ENCODE measurements at regions not wholly inside any gene's neighbourhood (a gene's known extent, or its start where the extent isn't known, plus 50 kb on each side); places are given as distances from the start of the nearest gene placed in this dataset.

GRCh38 chr1:78319603-78320002 lies 171.2 kb upstream of the PTGFR start (continued):
- no peak for TF ChIP-seq REST (IDR thresholded peaks at IDR 0.05; ENCODE audit: low read depth)
- TF ChIP-seq SP1 (IDR thresholded peaks at IDR 0.05; ENCODE audit: low read depth) = no peak
- no peak for TF ChIP-seq MAX (IDR thresholded peaks at IDR 0.05)
- TF ChIP-seq RAD21 (IDR thresholded peaks at IDR 0.05; ENCODE audit: low read depth) = no peak

- no peak overlapping the region for H3K4me2 ChIP-seq (ENCODE audit: low read length)
- H3K27ac ChIP-seq (ENCODE audit: low read depth, low read length) = no peak overlapping the region
- RAD21 ChIA-PET (ENCODE audit: low non-redundant PET in 1 of 2, low total read pairs in 2 of 2, uncharacterized antibody in 2 of 2, unreplicated experiment in 2 of 2) = no interaction called here
- no peak overlapping the region for H3K4me3 ChIP-seq (replicated peaks in 1 of 2; ENCODE audit: low read depth in 1 of 2, low read length in 2 of 2)
- no peaks in the 10 kb centered on the region for H4K20me1 ChIP-seq (ENCODE audit: insufficient read depth)
- intact Hi-C loops (cut with micrococcal nuclease) = no loop called here
- H2AFZ ChIP-seq (ENCODE audit: low read depth, low read length, poor library complexity, severe bottlenecking) = no peak overlapping the region
- no peaks in the 10 kb centered on the region for H3K9me2 ChIP-seq (ENCODE audit: insufficient read depth)
- no peaks in the 10 kb centered on the region for H3K36me3 ChIP-seq (ENCODE audit: control insufficient read depth in 1 of 2, insufficient read depth in 2 of 2, low read length in 2 of 2)
- no peak for DNase-seq (ENCODE audit: low read depth, low spot score)
- ATAC-seq = no peak
- H3K9me3 ChIP-seq (ENCODE audit: control insufficient read depth in 1 of 2, insufficient read depth in 1 of 2, low read depth in 1 of 2, low read length in 2 of 2) = no peaks in the 10 kb centered on the region
- no peak overlapping the region for H3K9ac ChIP-seq (ENCODE audit: low read length)
- CTCF ChIA-PET = interaction anchor here (1.2 kb wide), 1 partner anchor 11 kb away, joined by 5 read pairs; no protein-coding TSS in a partner anchor
- no TSS peak for BruUV-seq (replicated peaks)
- H3K79me2 ChIP-seq (ENCODE audit: insufficient read depth, low read length) = no peaks in the 10 kb centered on the region
- H3K27me3 ChIP-seq (ENCODE audit: insufficient read depth, low read length) = no peaks in the 10 kb centered on the region
- H3K4me1 ChIP-seq (ENCODE audit: control insufficient read depth in 1 of 2, insufficient read depth in 2 of 2, low read length in 2 of 2) = no peaks in the 10 kb centered on the region
- POLR2A ChIA-PET = no interaction called here
- no peak for TF ChIP-seq EZH2phosphoT487 (IDR thresholded peaks at IDR 0.05; ENCODE audit: borderline replicate concordance)
- no peak for TF ChIP-seq POLR2A (IDR thresholded peaks at IDR 0.05; ENCODE audit: borderline replicate concordance, extremely low read depth, insufficient read depth, insufficient read length)
- TF ChIP-seq SIN3A (IDR thresholded peaks at IDR 0.05; ENCODE audit: low read depth) = no peak
- no peak for TF ChIP-seq FOSL1 (IDR thresholded peaks at IDR 0.05; ENCODE audit: low read depth)
- TF ChIP-seq ATF3 (IDR thresholded peaks at IDR 0.05) = no peak
- TF ChIP-seq ELF1 (IDR thresholded peaks at IDR 0.05; ENCODE audit: borderline replicate concordance, low read depth) = no peak
- TF ChIP-seq SRF (IDR thresholded peaks at IDR 0.05; ENCODE audit: low read depth) = no peak
- TF ChIP-seq CBX3 (IDR thresholded peaks at IDR 0.05; ENCODE audit: low read depth) = no peak
- TF ChIP-seq TCF7L2 (IDR thresholded peaks at IDR 0.05; ENCODE audit: borderline replicate concordance, extremely low read depth, insufficient read depth, insufficient read length) = no peak
- no peak for TF ChIP-seq JUND (IDR thresholded peaks at IDR 0.05)
- TF ChIP-seq ZFX (IDR thresholded peaks at IDR 0.05) = no peak
- TF ChIP-seq EZH2 (IDR thresholded peaks at IDR 0.05) = no peak
- no peak for TF ChIP-seq YY1 (IDR thresholded peaks at IDR 0.05; ENCODE audit: extremely low read depth, insufficient replicate concordance, low read depth, low read length)
- TF ChIP-seq POLR2AphosphoS5 (IDR thresholded peaks at IDR 0.05; ENCODE audit: low read depth, low read length) = no peak
- no peak for TF ChIP-seq RAD21 (IDR thresholded peaks at IDR 0.05; ENCODE audit: low read depth)
- no peak for TF ChIP-seq CTCF (IDR thresholded peaks at IDR 0.05 in 2 of 3, conservative IDR thresholded peaks at IDR 0.05 in 1 of 3; ENCODE audit: borderline replicate concordance in 1 of 3, insufficient read depth in 1 of 3, low read depth in 2 of 3, low read length in 2 of 3)
- no peak for TF ChIP-seq CEBPB (IDR thresholded peaks at IDR 0.05; ENCODE audit: low read depth)
These were observed 167.7 kb upstream of the PTGFR start for GRCh38 chr1:78322928-78323680.

All from HCT116 (cell line).